ENCODE measurements at regions not wholly inside any gene's neighbourhood (a gene's known extent, or its start where the extent isn't known, plus 50 kb on each side); places are given as distances from the start of the nearest gene placed in this dataset.

DNA sequence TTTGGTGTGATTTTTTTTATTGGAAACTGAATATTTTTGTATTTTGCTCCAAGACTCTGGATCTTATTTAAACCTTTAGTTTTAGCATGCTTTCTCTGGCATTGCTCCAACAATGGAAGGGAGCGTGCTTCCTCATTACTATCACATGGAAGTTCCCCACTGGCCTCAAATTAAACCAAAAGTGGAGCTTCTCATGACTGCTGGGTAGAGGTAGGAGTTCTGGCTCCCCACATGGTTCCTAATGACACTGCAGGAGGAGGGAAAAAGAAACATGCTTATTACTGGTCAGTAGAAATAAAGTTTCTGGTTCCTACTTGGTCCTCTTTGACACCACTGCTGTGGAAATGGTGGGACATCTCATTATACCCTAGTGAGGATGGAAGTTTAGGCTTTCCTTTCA, 310.5 kb downstream of the PTGER3 start:
- no peak for TF ChIP-seq SRSF9 (IDR thresholded peaks at IDR 0.05; ENCODE audit: borderline replicate concordance, low read depth, low read length)
- TF ChIP-seq HEY1 (CRISPR knock-in tag; IDR thresholded peaks at IDR 0.05; ENCODE audit: borderline replicate concordance), result no peak
- TF ChIP-seq, protein P1, sequence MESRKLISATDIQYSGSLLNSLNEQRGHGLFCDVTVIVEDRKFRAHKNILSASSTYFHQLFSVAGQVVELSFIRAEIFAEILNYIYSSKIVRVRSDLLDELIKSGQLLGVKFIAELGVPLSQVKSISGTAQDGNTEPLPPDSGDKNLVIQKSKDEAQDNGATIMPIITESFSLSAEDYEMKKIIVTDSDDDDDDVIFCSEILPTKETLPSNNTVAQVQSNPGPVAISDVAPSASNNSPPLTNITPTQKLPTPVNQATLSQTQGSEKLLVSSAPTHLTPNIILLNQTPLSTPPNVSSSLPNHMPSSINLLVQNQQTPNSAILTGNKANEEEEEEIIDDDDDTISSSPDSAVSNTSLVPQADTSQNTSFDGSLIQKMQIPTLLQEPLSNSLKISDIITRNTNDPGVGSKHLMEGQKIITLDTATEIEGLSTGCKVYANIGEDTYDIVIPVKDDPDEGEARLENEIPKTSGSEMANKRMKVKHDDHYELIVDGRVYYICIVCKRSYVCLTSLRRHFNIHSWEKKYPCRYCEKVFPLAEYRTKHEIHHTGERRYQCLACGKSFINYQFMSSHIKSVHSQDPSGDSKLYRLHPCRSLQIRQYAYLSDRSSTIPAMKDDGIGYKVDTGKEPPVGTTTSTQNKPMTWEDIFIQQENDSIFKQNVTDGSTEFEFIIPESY (CRISPR knock-in tag; IDR thresholded peaks at IDR 0.05), result no peak
- TF ChIP-seq ZNF408 (CRISPR knock-in tag; IDR thresholded peaks at IDR 0.05; ENCODE audit: low read depth), result no peak
- TF ChIP-seq FOSL1 (tag; conservative IDR thresholded peaks at IDR 0.05), result no peak
- TF ChIP-seq JUN (IDR thresholded peaks at IDR 0.05; ENCODE audit: borderline replicate concordance, low read depth, low read length), result no peak
- no peak for TF ChIP-seq JUN (CRISPR knock-in tag; IDR thresholded peaks at IDR 0.05; ENCODE audit: borderline replicate concordance)
- no peak for TF ChIP-seq MCM5 (IDR thresholded peaks at IDR 0.05; ENCODE audit: low read depth)
- TF ChIP-seq, protein P2, sequence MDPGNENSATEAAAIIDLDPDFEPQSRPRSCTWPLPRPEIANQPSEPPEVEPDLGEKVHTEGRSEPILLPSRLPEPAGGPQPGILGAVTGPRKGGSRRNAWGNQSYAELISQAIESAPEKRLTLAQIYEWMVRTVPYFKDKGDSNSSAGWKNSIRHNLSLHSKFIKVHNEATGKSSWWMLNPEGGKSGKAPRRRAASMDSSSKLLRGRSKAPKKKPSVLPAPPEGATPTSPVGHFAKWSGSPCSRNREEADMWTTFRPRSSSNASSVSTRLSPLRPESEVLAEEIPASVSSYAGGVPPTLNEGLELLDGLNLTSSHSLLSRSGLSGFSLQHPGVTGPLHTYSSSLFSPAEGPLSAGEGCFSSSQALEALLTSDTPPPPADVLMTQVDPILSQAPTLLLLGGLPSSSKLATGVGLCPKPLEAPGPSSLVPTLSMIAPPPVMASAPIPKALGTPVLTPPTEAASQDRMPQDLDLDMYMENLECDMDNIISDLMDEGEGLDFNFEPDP (CRISPR knock-in tag; IDR thresholded peaks at IDR 0.05), result no peak
- TF ChIP-seq, protein P3, sequence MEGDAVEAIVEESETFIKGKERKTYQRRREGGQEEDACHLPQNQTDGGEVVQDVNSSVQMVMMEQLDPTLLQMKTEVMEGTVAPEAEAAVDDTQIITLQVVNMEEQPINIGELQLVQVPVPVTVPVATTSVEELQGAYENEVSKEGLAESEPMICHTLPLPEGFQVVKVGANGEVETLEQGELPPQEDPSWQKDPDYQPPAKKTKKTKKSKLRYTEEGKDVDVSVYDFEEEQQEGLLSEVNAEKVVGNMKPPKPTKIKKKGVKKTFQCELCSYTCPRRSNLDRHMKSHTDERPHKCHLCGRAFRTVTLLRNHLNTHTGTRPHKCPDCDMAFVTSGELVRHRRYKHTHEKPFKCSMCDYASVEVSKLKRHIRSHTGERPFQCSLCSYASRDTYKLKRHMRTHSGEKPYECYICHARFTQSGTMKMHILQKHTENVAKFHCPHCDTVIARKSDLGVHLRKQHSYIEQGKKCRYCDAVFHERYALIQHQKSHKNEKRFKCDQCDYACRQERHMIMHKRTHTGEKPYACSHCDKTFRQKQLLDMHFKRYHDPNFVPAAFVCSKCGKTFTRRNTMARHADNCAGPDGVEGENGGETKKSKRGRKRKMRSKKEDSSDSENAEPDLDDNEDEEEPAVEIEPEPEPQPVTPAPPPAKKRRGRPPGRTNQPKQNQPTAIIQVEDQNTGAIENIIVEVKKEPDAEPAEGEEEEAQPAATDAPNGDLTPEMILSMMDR (IDR thresholded peaks at IDR 0.05 in 2 of 3, conservative IDR thresholded peaks at IDR 0.05 in 1 of 3; ENCODE audit: insufficient read depth in 2 of 3, low read depth in 1 of 3, low read length in 3 of 3), result no peak

Measured in K562 (cell line).